Endothelial cell of umbilical vein (primary cell): ENCODE measurements at regions not wholly inside any gene's neighbourhood (a gene's known extent, or its start where the extent isn't known, plus 50 kb on each side); places are given as distances from the start of the nearest gene placed in this dataset.

Source experiments
- BruUV-seq: library from RNA; stranded (reverse); fragments of 400-500 nt; replicated peaks from 2 replicates; lab custom pipeline; 2021; lab: Mats Ljungman, UMichigan
- CTCF ChIA-PET: fragments of 300-600, 350-600 bp; sonication (Branson Sonifier 250); formaldehyde crosslinking; loops from one replicate; lab custom pipeline; 2021; ENCODE audit warnings: antibody characterized with exemption, inconsistent platforms; lab: Charles Lee
- POLR2A ChIA-PET: fragments of 300-600, 350-600 bp; sonication (Branson Sonifier 250); formaldehyde crosslinking; loops from one replicate; lab custom pipeline; 2021; ENCODE audit warnings: antibody characterized with exemption, inconsistent platforms; lab: Charles Lee
- DNase-seq: peaks from one replicate; pipeline ENCODE4 v3.0.0-alpha.2; 2011; ENCODE audit warnings: low read depth, low spot score
- FAIRE-seq: peaks from 2 replicates; lab custom pipeline; 2011; peaks lifted over from hg19 to GRCh38; lab: Jason Lieb, UNC
- H2AFZ ChIP-seq: 2 replicates; pipeline ENCODE4 v1.6.0; 2012; ENCODE audit warnings: low read depth, low read length, control low read depth, inconsistent platforms
- H3K27ac ChIP-seq: 2 replicates; pipeline ENCODE4 v1.5.1; 2011; ENCODE audit warnings: low read depth, mild to moderate bottlenecking, control low read depth, low read length, moderate library complexity; ENCODE audit not compliant: insufficient read depth
- H3K27me3 ChIP-seq, 2 experiments: 2 replicates each; pipeline versions ENCODE4 v1.6.0 to v1.6.1; 2011; ENCODE audit warnings: low read length in 2 of 2, mixed read lengths in 1 of 2; ENCODE audit not compliant: control insufficient read depth in 2 of 2, insufficient read depth in 2 of 2
- H3K36me3 ChIP-seq, 2 experiments: 2 replicates in 1 of 2; 3 replicates in 1 of 2; pipeline ENCODE4 v1.5.1; 2011; ENCODE audit warnings: low read length in 2 of 2, mild to moderate bottlenecking in 1 of 2, moderate library complexity in 1 of 2; ENCODE audit not compliant: control insufficient read depth in 2 of 2, insufficient read depth in 2 of 2; ENCODE audit errors: extremely low read depth in 1 of 2
- H3K4me1 ChIP-seq: 3 replicates; pipeline ENCODE4 v1.5.1; 2011; ENCODE audit warnings: mild to moderate bottlenecking, low read length; ENCODE audit not compliant: control insufficient read depth, insufficient read depth; ENCODE audit errors: extremely low read depth
- H3K4me2 ChIP-seq: 2 replicates; pipeline ENCODE4 v1.6.1; 2011; ENCODE audit warnings: low read length, control low read depth, mixed read lengths; ENCODE audit not compliant: insufficient read depth
- H3K4me3 ChIP-seq, 3 experiments: fragments of 200-600 bp in 1 of 3; sonication (generic), shearing (Covaris generic) in 1 of 3; replicated peaks in 1 of 3; 2 replicates each; pipeline ENCODE4 v1.5.1; 2011 to 2016; ENCODE audit warnings: control low read depth in 3 of 3, low read length in 3 of 3, mild to moderate bottlenecking in 2 of 3, inconsistent platforms in 1 of 3, low read depth in 1 of 3, moderate library complexity in 1 of 3; ENCODE audit not compliant: insufficient read depth in 1 of 3
- H3K79me2 ChIP-seq: 2 replicates; pipeline ENCODE4 v1.6.0; 2012; ENCODE audit warnings: low read length, inconsistent platforms; ENCODE audit not compliant: control insufficient read depth, insufficient read depth
- H3K9ac ChIP-seq: replicated peaks from 2 replicates; pipeline ENCODE3; 2011; ENCODE audit warnings: low read length, control low read depth; ENCODE audit not compliant: insufficient read depth; ENCODE audit errors: extremely low read depth
- H3K9me1 ChIP-seq: replicated peaks from 3 replicates; pipeline ENCODE4 v1.6.0; 2011; ENCODE audit warnings: mild to moderate bottlenecking, low read length; ENCODE audit not compliant: control insufficient read depth, insufficient read depth; ENCODE audit errors: extremely low read depth
- H3K9me3 ChIP-seq: replicated peaks from 2 replicates; pipeline ENCODE4 v1.5.1; 2012; ENCODE audit warnings: low read length, inconsistent platforms; ENCODE audit not compliant: control insufficient read depth, insufficient read depth
- H4K20me1 ChIP-seq: replicated peaks from 2 replicates; pipeline ENCODE3; 2011; ENCODE audit warnings: mild to moderate bottlenecking, low read length; ENCODE audit not compliant: control insufficient read depth, insufficient read depth; ENCODE audit errors: extremely low read depth
- CTCF ChIP-seq, 2 donors: IDR thresholded peaks; 1 replicate in 1 of 2; 2 replicates in 1 of 2; pipeline ENCODE4 v1.5.1; 2011; ENCODE audit warnings: low read length in 2 of 2, mild to moderate bottlenecking in 2 of 2, moderate library complexity in 2 of 2, control low read depth in 1 of 2, inconsistent platforms in 1 of 2, low read depth in 1 of 2; ENCODE audit not compliant: insufficient read depth in 1 of 2; ENCODE audit errors: extremely low read depth in 1 of 2
- EZH2 ChIP-seq: IDR thresholded peaks from 2 replicates; pipeline ENCODE4 v1.6.1; 2012; ENCODE audit warnings: borderline replicate concordance, low read depth, mild to moderate bottlenecking, moderate library complexity, low read length, inconsistent platforms; ENCODE audit not compliant: severe bottlenecking
- FOS ChIP-seq: IDR thresholded peaks from 2 replicates; pipeline ENCODE4 v1.6.1; 2011; ENCODE audit warnings: mild to moderate bottlenecking, low read length, moderate library complexity, borderline replicate concordance; ENCODE audit not compliant: insufficient read depth
- GATA2 ChIP-seq: IDR thresholded peaks from 2 replicates; pipeline ENCODE4 v1.7.0; 2011; ENCODE audit warnings: low read depth, mild to moderate bottlenecking, moderate library complexity, mixed read lengths, low read length; ENCODE audit not compliant: insufficient read length, insufficient read depth
- JUN ChIP-seq: IDR thresholded peaks from 2 replicates; pipeline ENCODE4 v1.6.1; 2011; ENCODE audit warnings: borderline replicate concordance, low read depth; ENCODE audit not compliant: insufficient read length, insufficient read depth
- MYC ChIP-seq: IDR thresholded peaks from one replicate; pipeline ENCODE4 v1.6.1; 2011; ENCODE audit warnings: mild to moderate bottlenecking, low read depth, low read length
- POLR2A ChIP-seq: IDR thresholded peaks from 2 replicates; pipeline ENCODE4 v1.6.1; 2012; ENCODE audit warnings: low read depth, mild to moderate bottlenecking, control low read depth, low read length
- POLR2AphosphoS5 ChIP-seq: IDR thresholded peaks from 2 replicates; pipeline ENCODE4 v1.6.1; 2012; ENCODE audit warnings: low read depth, mild to moderate bottlenecking, control low read depth, low read length, moderate library complexity; ENCODE audit not compliant: insufficient read depth
- dilution Hi-C: fragments of 300-500 bp; cut with MboI; formaldehyde crosslinking; loops from one replicate; pipeline ENCODE4 v1.15.0; 2019; ENCODE audit warnings: low sequenced_read_pairs; ENCODE audit not compliant: extremely low pct_ligation_motif_present
- intact Hi-C: fragments of 100-400 bp; cut with micrococcal nuclease; formaldehyde crosslinking; loops from one replicate; pipeline ENCODE4 v1.10.0; 2022
- TF ChIP-seq, protein P1 (sequence below): IDR thresholded peaks from 2 replicates; pipeline ENCODE4 v1.6.1; 2011; ENCODE audit not compliant: insufficient read depth, insufficient read length

GRCh38 chr10:90168244-90168643 is 466.9 kb downstream of the KIF20B start:
- no peak overlapping the region for H3K27ac ChIP-seq
- POLR2A ChIA-PET, result no interaction called here
- H3K9me3 ChIP-seq, result no peaks in the 10 kb centered on the region
- intact Hi-C loops (no loop called here), dilution Hi-C loops (no loop called here)
- H3K4me3 ChIP-seq, result no peak overlapping the region
- TF ChIP-seq JUN, result no peak
- no peak for TF ChIP-seq POLR2A
- TF ChIP-seq FOS, result no peak
- TF ChIP-seq POLR2AphosphoS5, result no peak
- TF ChIP-seq MYC, result no peak
- no peak for TF ChIP-seq CTCF (IDR thresholded peaks at IDR 0.05; ENCODE audit: extremely low read depth in 1 of 2, insufficient read depth in 1 of 2, low read depth in 1 of 2, low read length in 2 of 2)
- TF ChIP-seq GATA2, result no peak
- TF ChIP-seq, protein P1, sequence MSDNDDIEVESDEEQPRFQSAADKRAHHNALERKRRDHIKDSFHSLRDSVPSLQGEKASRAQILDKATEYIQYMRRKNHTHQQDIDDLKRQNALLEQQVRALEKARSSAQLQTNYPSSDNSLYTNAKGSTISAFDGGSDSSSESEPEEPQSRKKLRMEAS, result no peak
- TF ChIP-seq EZH2, result no peak
- H3K4me2 ChIP-seq, result no peak overlapping the region
- BruUV-seq, result no TSS peak
- no peak overlapping the region for H3K9ac ChIP-seq
- no peaks in the 10 kb centered on the region for H3K36me3 ChIP-seq
- H2AFZ ChIP-seq, result no peak overlapping the region
- FAIRE-seq (no peak), DNase-seq (no peak)
- H4K20me1 ChIP-seq, result no peaks in the 10 kb centered on the region
- no peaks in the 10 kb centered on the region for H3K4me1 ChIP-seq
- CTCF ChIA-PET, result no interaction called here
- no peaks in the 10 kb centered on the region for H3K9me1 ChIP-seq
- H3K79me2 ChIP-seq, result no peaks in the 10 kb centered on the region
- no peaks in the 10 kb centered on the region for H3K27me3 ChIP-seq
